BJ (cell line): ENCODE measurements at regions not wholly inside any gene's neighbourhood (a gene's known extent, or its start where the extent isn't known, plus 50 kb on each side); places are given as distances from the start of the nearest gene placed in this dataset.
"Not testable (repeated sequence)": the region's sequence is repeated elsewhere in the genome, so short reads cannot be mapped to it uniquely, and the experiment has no call there.

Experiments used
- CTCF ChIA-PET: fragments of 350-600 bp; formaldehyde crosslinking; extraction: SDS; loops from one replicate; lab custom pipeline; 2021; ENCODE audit warnings: antibody characterized with exemption, inconsistent platforms; lab: Yijun Ruan, JAX
- POLR2A ChIA-PET: fragments of 300-600 bp; sonication (Branson Sonifier 250); formaldehyde crosslinking; extraction: SDS; loops from one replicate; lab custom pipeline; 2021; ENCODE audit warnings: antibody characterized with exemption; lab: Charles Lee
- DNase-seq: peaks from one replicate; pipeline ENCODE4 v3.0.0-alpha.2; 2011; ENCODE audit warnings: low read depth
- H3K27me3 ChIP-seq: 2 replicates; pipeline ENCODE4 v1.6.0; 2011; ENCODE audit warnings: low read length; ENCODE audit not compliant: control insufficient read depth, insufficient read depth
- H3K36me3 ChIP-seq: 2 replicates; pipeline ENCODE4 v1.5.1; 2011; ENCODE audit warnings: low read length; ENCODE audit not compliant: control insufficient read depth, insufficient read depth
- H3K4me3 ChIP-seq: 2 replicates; pipeline ENCODE4 v1.5.1; 2011; ENCODE audit warnings: low read depth, mild to moderate bottlenecking, control low read depth, low read length
- TF ChIP-seq, protein P1 (sequence below): IDR thresholded peaks from 2 replicates; pipeline ENCODE4 v1.5.1; 2011; ENCODE audit warnings: low read depth, mild to moderate bottlenecking, control low read depth, inconsistent platforms, low read length, moderate library complexity; ENCODE audit not compliant: insufficient read depth

DNA sequence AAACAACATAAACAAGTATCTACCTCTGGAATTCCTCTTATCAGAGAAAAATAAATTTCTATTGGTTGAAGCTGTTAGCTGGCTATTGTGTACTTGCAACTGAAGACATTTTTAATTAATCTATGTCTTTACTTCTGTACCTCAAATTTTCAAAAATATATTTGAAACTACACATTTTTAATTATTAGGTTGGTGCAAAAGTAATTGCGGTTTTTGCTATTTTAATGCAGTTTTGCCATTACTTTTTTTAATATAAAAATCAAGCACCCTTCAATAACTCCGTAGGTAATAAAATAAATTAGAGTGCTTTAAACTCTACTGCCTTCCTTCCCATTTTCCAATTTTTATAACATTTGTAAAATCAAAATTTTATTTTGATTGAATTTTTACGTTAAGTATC is 262.1 kb upstream of the DUSP10 start:
- DNase-seq = no peak
- Histone ChIP-seq H3K36me3 (no peaks in the 10 kb centered on the region), H3K4me3 (no peak overlapping the region), H3K27me3 (no peaks in the 10 kb centered on the region)
- ChIA-PET CTCF (no interaction called here), POLR2A (no interaction called here)
- TF ChIP-seq, protein P1, sequence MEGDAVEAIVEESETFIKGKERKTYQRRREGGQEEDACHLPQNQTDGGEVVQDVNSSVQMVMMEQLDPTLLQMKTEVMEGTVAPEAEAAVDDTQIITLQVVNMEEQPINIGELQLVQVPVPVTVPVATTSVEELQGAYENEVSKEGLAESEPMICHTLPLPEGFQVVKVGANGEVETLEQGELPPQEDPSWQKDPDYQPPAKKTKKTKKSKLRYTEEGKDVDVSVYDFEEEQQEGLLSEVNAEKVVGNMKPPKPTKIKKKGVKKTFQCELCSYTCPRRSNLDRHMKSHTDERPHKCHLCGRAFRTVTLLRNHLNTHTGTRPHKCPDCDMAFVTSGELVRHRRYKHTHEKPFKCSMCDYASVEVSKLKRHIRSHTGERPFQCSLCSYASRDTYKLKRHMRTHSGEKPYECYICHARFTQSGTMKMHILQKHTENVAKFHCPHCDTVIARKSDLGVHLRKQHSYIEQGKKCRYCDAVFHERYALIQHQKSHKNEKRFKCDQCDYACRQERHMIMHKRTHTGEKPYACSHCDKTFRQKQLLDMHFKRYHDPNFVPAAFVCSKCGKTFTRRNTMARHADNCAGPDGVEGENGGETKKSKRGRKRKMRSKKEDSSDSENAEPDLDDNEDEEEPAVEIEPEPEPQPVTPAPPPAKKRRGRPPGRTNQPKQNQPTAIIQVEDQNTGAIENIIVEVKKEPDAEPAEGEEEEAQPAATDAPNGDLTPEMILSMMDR = no peak

DNA sequence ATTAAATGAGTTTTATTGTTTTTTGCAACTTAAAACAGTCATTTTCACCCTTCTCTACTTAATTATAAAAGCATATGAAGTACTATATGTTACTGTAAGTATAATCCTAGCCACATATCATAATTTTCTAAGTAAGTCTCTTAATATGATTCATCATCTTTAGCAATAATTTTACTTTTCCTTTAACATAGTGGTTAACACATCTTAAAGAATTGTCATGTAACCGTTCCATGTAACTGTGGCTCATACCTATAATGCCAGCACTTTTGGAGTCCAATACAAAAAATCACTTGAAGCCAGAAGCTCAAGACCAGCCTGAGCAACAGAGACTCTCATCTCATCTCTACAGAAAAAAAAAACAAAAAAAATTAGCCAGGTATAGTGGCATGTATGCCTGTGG is 260.6 kb upstream of the DUSP10 start:
- no peak overlapping the region for H3K4me3 ChIP-seq
- CTCF ChIA-PET = no interaction called here
- POLR2A ChIA-PET = no interaction called here
- TF ChIP-seq, protein P1 = no peak
- no peak for DNase-seq
- no peaks in the 10 kb centered on the region for H3K36me3 ChIP-seq
- H3K27me3 ChIP-seq = no peaks in the 10 kb centered on the region

DNA sequence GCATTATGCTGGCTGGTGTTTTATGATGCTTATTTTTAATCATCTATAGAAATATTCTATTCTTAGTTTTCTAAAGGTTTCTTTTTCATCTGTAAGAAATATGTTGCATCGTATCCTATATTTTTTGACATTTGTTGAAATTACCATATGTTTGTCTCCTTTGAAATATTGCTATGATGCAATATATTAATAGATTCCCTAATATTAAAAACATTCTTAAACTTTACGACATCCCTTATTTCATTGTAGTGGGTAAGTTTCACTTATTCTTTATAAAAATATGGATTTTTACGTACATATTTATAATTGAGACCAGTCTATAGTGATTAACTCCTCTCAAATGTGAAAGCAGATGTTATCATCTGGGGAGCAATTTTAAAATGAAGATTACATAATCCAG is 258.2 kb upstream of the DUSP10 start:
- TF ChIP-seq, protein P1 = no peak
- no peak for DNase-seq
- Histone ChIP-seq H3K27me3 (no peaks in the 10 kb centered on the region), H3K36me3 (no peaks in the 10 kb centered on the region), H3K4me3 (no peak overlapping the region)
- CTCF ChIA-PET = no interaction called here
- POLR2A ChIA-PET = no interaction called here

DNA sequence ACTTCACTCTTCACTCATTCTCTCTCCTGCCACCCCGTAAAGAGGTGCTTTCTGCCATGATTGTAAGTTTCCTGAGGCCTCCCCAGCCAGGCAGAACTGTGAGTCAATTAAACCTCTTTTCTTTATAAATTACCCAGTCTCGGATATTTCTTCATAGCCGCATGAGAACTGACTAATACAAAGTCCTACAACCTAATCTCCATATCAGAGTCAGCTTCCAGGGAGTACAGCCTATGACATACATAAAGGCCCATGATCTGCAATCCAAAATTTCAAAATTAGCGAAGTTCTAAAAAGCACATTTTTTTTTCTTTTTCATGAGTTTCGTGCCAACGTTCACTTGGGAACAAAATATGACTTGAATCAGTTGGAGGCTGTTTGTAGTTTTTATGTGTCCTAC is 256.9 kb upstream of the DUSP10 start:
- Histone ChIP-seq H3K36me3 (no peaks in the 10 kb centered on the region), H3K4me3 (no peak overlapping the region), H3K27me3 (no peaks in the 10 kb centered on the region)
- ChIA-PET CTCF (interaction anchor here (0.6 kb wide), 1 partner anchor 29 kb away, joined by 3 read pairs; no protein-coding TSS in a partner anchor), POLR2A (no interaction called here)
- no peak for DNase-seq
- TF ChIP-seq, protein P1 = no peak

DNA sequence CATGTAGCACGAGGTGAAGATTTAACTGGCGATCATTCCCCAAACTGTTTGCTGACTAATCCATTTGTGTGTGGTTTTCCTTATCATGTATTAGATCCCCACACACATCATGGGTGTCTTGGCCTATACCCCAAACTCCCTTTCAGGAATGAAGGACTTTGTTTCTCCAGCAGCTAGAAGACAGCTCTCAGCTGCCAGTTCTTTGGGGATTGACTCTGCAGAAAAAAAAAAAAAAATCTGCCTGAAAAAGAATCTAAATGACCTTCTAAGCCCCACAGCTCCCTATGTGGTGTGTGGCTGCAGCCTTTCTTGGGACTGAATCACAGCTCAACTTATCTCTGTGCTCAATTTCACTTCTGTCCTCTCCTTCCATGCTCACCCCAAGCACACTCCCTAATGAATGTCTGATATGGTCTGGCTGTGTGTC is 256.3 kb upstream of the DUSP10 start:
- ChIA-PET POLR2A (no interaction called here), CTCF (interaction anchor here (0.6 kb wide), 1 partner anchor 28 kb away, joined by 3 read pairs; no protein-coding TSS in a partner anchor)
- no peak for DNase-seq
- Histone ChIP-seq H3K27me3 (no peaks in the 10 kb centered on the region), H3K4me3 (no peak overlapping the region), H3K36me3 (no peaks in the 10 kb centered on the region)
- TF ChIP-seq, protein P1 = no peak

DNA sequence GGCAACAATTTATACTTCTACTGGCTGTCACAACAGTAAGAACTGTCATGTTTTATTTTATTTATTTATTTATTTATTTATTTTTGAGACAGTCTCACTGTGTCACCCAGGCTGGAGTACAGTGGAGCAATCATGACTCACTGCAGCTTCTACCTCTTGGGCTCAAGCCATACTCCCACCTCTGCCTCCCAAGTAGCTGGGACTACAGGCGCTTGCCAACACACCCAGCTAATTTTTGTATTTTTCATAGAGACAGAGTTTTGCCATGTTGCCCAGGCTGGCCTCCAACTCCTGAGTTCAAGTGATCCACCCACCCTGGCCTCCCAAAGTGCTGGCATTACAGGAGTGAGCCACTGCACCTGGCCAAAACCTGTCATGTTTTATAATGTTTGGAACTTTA is 255.1 kb upstream of the DUSP10 start:
- POLR2A ChIA-PET = not testable (repeated sequence)

More for the DNA sequence above, 255.1 kb upstream of the DUSP10 start:
- H3K36me3 ChIP-seq, H3K4me3 ChIP-seq, CTCF ChIA-PET, H3K27me3 ChIP-seq, DNase-seq: not testable (repeated sequence)
